NCI-H524 (cell line): ENCODE measurements at regions not wholly inside any gene's neighbourhood (a gene's known extent, or its start where the extent isn't known, plus 50 kb on each side); places are given as distances from the start of the nearest gene placed in this dataset.
A peak's percentile ranks its signal among the peaks of the same experiment; 100 is the strongest.

ENCODE experiments used
- DNase-seq, 2 experiments: peaks; one replicate each; lab custom pipeline; 2025; lab: John Stamatoyannopoulos, UW

GRCh38 chr4:176902710-176903323 lies 110.1 kb upstream of the VEGFC start:
- no peak for DNase-seq

GRCh38 chr4:176906709-176907108 lies 114.0 kb upstream of the VEGFC start:
- no peak for DNase-seq

GRCh38 chr4:176910646-176911045 lies 117.9 kb upstream of the VEGFC start:
- DNase-seq = peak in 1 of 2 experiments; percentile 1

DNA sequence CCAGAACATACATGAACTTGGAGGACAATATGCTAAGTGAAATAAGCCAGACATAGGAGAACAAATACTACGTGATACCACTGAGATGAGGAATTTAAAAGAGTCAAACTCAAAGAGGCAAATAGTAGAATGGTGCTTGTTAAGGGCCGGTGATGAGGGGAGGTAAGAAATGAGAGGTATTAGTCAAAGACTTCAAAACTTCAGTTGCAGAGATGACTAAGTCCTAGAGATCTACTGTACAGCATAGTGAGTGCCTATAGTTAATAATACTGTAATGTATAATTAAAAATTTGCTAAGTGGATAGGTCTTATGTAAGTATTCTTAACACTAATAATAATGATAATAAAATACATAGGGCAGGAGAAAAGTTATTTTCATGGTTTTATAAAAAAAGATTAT lies 126.9 kb upstream of the VEGFC start:
- no peak for DNase-seq

DNA sequence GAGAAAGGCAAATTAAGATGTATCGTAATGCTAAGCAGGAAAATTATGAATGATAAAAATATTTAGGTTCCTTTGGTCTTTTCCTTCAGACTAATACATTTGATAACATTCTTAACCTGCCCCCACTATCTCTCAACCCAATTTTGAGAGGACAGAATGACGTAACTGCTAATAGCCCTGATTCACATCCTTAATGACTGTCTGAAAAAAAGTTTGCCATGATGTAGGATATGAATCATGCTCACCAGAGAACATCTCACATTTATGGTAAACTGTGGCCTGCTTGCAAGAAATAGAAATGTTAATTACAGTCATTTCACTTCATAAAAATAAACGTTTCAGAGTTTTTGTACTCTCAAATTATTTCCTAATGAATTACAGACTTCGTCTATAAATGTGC lies 128.0 kb upstream of the VEGFC start:
- DNase-seq = no peak

GRCh38 chr4:176921256-176921655 lies 128.5 kb upstream of the VEGFC start:
- no peak for DNase-seq

DNA sequence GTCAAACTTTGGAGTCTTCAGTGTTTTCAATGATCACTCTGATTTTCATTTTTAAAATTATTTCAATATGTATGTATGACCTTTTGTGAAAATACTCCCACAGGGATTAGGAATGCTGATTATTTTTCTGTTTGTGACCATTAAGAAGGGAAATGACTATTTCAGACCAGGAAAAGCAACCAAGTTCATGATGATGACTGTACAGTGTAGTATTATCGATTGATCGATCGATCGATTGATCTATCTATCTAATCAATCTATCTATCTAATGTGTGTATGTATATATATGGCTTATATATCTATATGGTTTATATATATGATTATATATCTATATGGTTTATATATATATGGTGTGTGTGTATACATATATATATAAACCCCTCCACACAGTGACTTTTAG lies 131.5 kb upstream of the VEGFC start:
- DNase-seq = no peak

- DNase-seq = no peak
These were observed 133.2 kb upstream of the VEGFC start for GRCh38 chr4:176925962-176926361.

GRCh38 chr4:176927117-176927516 lies 134.4 kb upstream of the VEGFC start:
- no peak for DNase-seq

- peak; percentile 1 to 55 for DNase-seq
These were observed 134.9 kb upstream of the VEGFC start for GRCh38 chr4:176927664-176928063.

DNA sequence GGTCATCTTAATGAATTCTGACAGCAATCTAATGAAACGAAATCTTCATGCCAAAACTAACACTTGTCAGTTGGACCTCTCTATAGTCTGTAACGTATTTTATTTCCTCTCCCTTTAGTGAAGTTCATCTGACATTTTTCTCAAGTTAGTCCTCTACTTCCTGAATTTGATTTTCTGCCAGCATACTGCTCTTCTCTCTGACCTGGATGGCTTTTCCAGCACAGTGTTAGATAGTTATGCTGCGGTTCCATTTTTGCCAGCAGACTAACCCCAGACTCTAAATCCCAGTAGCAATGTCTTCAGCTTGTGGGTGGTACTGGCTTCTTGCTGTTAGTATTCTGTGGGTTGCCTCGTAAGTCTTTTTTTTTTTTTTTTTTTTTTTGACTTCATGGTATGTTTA lies 146.7 kb upstream of the VEGFC start:
- no peak for DNase-seq

GRCh38 chr4:176945334-176945733 lies 152.6 kb upstream of the VEGFC start:
- no peak for DNase-seq

- no peak for DNase-seq
These were observed 156.3 kb upstream of the VEGFC start for GRCh38 chr4:176949029-176949428.

DNA sequence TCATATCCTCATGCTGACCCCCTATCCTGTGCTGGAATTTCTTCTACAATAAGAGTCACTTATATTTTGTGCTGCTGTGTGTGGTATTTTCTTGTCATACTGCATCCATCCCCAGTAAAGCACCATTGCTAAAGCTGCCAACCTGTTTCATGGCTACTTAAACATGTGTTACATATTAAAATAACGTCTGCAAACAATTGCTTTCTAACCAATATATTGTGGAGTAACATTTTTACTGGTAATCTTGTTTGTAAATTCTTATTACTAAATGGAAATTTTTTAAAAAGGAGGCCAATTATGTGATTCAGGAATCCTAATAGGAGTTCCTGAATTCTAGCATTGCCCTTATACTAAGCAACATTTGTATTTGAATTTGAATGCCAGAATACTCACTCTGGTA lies 160.3 kb upstream of the VEGFC start:
- no peak for DNase-seq

- no peak for DNase-seq
These were observed 164.8 kb upstream of the VEGFC start for GRCh38 chr4:176957353-176958118.

DNA sequence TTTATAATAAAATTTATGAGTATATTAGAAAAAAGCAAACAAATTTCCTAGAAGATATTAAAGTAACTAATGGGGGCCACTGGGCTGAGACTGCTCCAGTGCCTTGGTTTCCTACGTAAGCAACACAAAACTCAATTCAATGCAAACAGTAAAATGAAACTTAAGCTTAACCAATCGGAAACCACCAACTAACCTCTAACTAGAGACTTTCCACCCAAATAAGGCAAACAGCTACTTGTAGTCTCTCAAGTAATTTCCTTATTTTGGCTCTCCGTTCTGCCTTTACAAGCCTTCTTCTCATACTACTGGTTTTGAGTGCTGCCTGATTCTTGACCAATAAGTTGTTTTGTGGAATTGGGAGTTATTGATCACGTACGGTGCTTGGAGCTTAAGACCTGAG lies 167.3 kb upstream of the VEGFC start:
- DNase-seq = no peak

DNA sequence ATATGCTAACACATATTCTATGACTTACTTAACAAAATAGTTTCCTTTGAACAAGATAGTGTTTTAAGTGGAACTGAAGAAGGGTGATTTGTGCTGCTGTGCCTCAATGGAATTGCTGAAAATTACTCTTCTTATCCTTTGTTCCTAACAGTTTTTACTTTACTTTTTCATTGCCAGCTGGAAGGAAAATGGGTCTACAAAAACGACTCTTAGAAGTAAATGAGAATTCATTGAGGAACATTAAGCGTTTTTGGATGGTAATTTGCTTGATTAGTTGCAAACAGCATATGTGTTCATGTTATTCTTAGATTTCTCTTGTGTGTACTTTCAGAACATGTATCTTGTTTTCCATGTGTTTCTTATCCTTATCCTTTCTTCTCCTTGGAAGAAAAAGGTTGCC lies 170.4 kb upstream of the VEGFC start:
- no peak for DNase-seq

DNA sequence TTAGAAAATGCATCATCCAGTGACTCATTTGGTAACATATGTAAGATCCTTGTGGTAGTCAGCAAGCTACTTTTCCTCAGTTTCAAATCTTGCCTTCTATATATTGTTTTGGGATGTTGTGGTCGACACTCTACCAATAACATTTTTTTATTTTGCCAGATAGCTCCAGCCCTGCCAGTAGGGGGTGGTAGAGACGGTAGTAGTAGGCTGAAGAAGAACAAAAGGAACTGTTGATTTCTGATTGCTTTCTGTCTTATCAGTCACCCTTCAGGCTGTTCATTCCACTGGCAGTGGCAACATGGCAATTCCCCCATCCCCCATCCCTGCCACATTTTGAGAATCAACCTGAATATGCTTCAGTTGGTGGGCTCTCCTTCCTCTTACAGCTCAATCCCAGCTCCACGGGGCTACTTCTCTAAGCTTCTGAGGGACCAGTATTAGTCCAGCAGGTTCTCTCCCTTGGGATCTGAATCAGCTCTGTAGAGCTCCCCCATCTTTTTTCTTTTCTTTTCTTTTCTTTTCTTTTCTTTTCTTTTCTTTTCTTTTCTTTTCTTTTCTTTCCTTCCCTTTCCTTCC lies 171.5 kb upstream of the VEGFC start:
- no peak for DNase-seq

DNA sequence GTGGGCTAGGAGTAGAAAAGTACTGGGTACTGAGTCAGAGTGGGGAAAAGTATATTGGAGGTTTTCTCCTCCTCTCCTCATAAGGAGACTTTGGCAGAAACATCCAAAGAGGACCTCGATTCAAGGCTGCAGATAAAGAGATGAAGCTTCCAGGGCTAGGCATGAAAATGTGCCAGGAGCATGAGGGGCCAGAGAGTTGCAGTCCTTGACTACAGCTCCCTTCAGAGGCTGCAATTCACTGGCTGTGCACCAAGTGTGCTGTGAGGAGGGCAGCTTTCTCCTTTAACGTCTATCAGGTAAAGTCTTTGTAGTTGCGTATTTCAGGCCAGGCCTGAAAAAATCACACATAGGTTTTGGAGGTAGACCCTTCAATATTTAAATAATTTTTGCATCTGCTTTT lies 174.9 kb upstream of the VEGFC start:
- no peak for DNase-seq

DNA sequence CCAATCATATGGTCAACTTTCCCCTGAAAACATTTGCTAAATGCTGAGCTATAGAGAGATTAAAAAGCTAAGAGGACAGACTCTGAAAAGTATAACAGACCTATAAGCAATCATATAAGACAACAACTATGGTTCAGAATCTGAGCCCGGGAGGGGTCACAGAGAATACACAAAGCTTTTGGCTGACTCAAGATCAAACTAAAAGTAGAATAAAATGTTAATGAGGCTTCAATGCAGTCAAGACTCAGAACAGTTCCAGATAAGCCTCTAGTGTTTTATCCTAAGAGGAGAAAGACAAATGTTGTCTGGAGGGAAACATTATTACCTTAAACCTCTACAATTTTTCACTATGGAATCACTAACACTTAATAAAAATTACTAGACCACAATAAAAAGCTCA lies 175.4 kb upstream of the VEGFC start:
- no peak for DNase-seq

- no peak for DNase-seq
These were observed 176.3 kb upstream of the VEGFC start for GRCh38 chr4:176969011-176969410.

- DNase-seq = no peak
These were observed 178.1 kb upstream of the VEGFC start for GRCh38 chr4:176970853-176971252.

DNA sequence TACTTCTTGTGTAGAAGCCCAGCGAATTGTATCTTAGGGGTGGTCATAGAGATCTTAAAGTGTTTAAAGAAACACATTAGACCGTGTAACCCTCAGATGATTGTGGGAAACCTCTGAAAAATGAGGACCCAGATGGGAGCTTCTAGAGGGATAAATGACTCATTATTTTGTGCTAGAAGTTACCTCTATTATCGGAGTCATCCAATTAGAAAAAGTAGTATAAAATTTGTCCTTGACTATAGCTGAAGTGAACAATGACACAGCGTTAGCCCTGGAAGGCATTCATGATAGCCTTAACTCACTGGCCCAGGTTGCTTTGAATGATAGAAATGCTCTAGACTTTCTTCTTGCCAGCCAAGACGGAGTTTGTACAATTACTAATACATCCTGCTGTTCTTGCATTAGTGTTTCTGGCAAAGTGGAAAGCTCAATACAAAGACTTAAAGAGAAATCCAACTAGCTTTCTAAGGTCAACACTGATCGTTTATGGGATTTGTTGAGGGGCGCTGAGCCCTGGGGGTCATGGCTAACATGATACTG lies 178.9 kb upstream of the VEGFC start:
- no peak for DNase-seq
